BJ (cell line): ENCODE measurements at regions not wholly inside any gene's neighbourhood (a gene's known extent, or its start where the extent isn't known, plus 50 kb on each side); places are given as distances from the start of the nearest gene placed in this dataset.

Experiments
- CTCF ChIA-PET: fragments of 350-600 bp; formaldehyde crosslinking; extraction: SDS; loops from one replicate; lab custom pipeline; 2021; ENCODE audit warnings: antibody characterized with exemption, inconsistent platforms; lab: Yijun Ruan, JAX
- POLR2A ChIA-PET: fragments of 300-600 bp; sonication (Branson Sonifier 250); formaldehyde crosslinking; extraction: SDS; loops from one replicate; lab custom pipeline; 2021; ENCODE audit warnings: antibody characterized with exemption; lab: Charles Lee
- DNase-seq: peaks from one replicate; pipeline ENCODE4 v3.0.0-alpha.2; 2011; ENCODE audit warnings: low read depth
- H3K27me3 ChIP-seq: 2 replicates; pipeline ENCODE4 v1.6.0; 2011; ENCODE audit warnings: low read length; ENCODE audit not compliant: control insufficient read depth, insufficient read depth
- H3K36me3 ChIP-seq: 2 replicates; pipeline ENCODE4 v1.5.1; 2011; ENCODE audit warnings: low read length; ENCODE audit not compliant: control insufficient read depth, insufficient read depth
- H3K4me3 ChIP-seq: 2 replicates; pipeline ENCODE4 v1.5.1; 2011; ENCODE audit warnings: low read depth, mild to moderate bottlenecking, control low read depth, low read length
- CTCF ChIP-seq: IDR thresholded peaks from 2 replicates; pipeline ENCODE4 v1.5.1; 2011; ENCODE audit warnings: low read depth, mild to moderate bottlenecking, control low read depth, inconsistent platforms, low read length, moderate library complexity; ENCODE audit not compliant: insufficient read depth

GRCh38 chr1:56081736-56082135, 497.6 kb downstream of the PLPP3 start:
- Histone ChIP-seq H3K4me3 (no peak overlapping the region), H3K27me3 (no peaks in the 10 kb centered on the region), H3K36me3 (no peaks in the 10 kb centered on the region)
- ChIA-PET CTCF (no interaction called here), POLR2A (no interaction called here)
- DNase-seq, result no peak
- TF ChIP-seq CTCF, result no peak

GRCh38 chr1:56081173-56081572, 498.2 kb downstream of the PLPP3 start:
- no peak for TF ChIP-seq CTCF
- H3K36me3 ChIP-seq, result no peaks in the 10 kb centered on the region
- ChIA-PET CTCF (no interaction called here), POLR2A (no interaction called here)
- no peak overlapping the region for H3K4me3 ChIP-seq
- DNase-seq, result peak; percentile 76
- no peaks in the 10 kb centered on the region for H3K27me3 ChIP-seq

GRCh38 chr1:56080123-56080522, 499.2 kb downstream of the PLPP3 start:
- CTCF ChIA-PET, result no interaction called here
- POLR2A ChIA-PET, result no interaction called here
- no peak overlapping the region for H3K4me3 ChIP-seq
- DNase-seq, result no peak
- TF ChIP-seq CTCF, result no peak
- no peaks in the 10 kb centered on the region for H3K27me3 ChIP-seq
- H3K36me3 ChIP-seq, result no peaks in the 10 kb centered on the region

- no peaks in the 10 kb centered on the region for H3K36me3 ChIP-seq
Observed at GRCh38 chr1:56079391-56079790, 500.0 kb downstream of the PLPP3 start.

GRCh38 chr1:56077206-56077605, 502.2 kb downstream of the PLPP3 start:
- no peak overlapping the region for H3K4me3 ChIP-seq
- no peaks in the 10 kb centered on the region for H3K36me3 ChIP-seq
- TF ChIP-seq CTCF, result no peak
- no peak for DNase-seq
- no peaks in the 10 kb centered on the region for H3K27me3 ChIP-seq
- ChIA-PET CTCF (no interaction called here), POLR2A (no interaction called here)

More at GRCh38 chr1:56079391-56079790, 500.0 kb downstream of the PLPP3 start:
- H3K27me3 ChIP-seq, result no peaks in the 10 kb centered on the region
- no peak for TF ChIP-seq CTCF
- H3K4me3 ChIP-seq, result no peak overlapping the region
- ChIA-PET CTCF (no interaction called here), POLR2A (no interaction called here)
- no peak for DNase-seq
